Activated naive CD4-positive, alpha-beta T cell treated with anti-CD3 and anti-CD28 coated beads, Interleukin-2, amount 10 ng/mL, durations not matched to agents 7 days and 5 days (primary cell): ENCODE measurements at regions not wholly inside any gene's neighbourhood (a gene's known extent, or its start where the extent isn't known, plus 50 kb on each side); places are given as distances from the start of the nearest gene placed in this dataset.

Source experiments
- CTCF ChIA-PET: fragments of 350-600 bp; sonication (Branson Sonifier 250); formaldehyde crosslinking; loops from one replicate; lab custom pipeline; 2021; ENCODE audit warnings: antibody characterized with exemption; lab: Charles Lee
- DNase-seq: peaks from one replicate; pipeline ENCODE4 v3.0.0-alpha.2; 2020
- H3K27ac Mint-ChIP-seq: one replicate; pipeline ENCODE4 v1.8.0; 2021; ENCODE audit warnings: mild to moderate bottlenecking, moderate library complexity, mixed read lengths
- H3K27me3 Mint-ChIP-seq: one replicate; pipeline ENCODE4 v1.8.0; 2021; ENCODE audit warnings: mild to moderate bottlenecking, mixed read lengths
- H3K36me3 Mint-ChIP-seq: one replicate; pipeline ENCODE4 v1.8.0; 2021; ENCODE audit warnings: mixed read lengths
- H3K4me1 Mint-ChIP-seq: one replicate; pipeline ENCODE4 v1.8.0; 2021; ENCODE audit warnings: mixed read lengths
- H3K4me3 Mint-ChIP-seq: one replicate; pipeline ENCODE4 v1.8.0; 2021; ENCODE audit warnings: mild to moderate bottlenecking, moderate library complexity, mixed read lengths
- H3K9me3 Mint-ChIP-seq: one replicate; pipeline ENCODE4 v1.8.0; 2021; ENCODE audit warnings: mixed read lengths

DNA sequence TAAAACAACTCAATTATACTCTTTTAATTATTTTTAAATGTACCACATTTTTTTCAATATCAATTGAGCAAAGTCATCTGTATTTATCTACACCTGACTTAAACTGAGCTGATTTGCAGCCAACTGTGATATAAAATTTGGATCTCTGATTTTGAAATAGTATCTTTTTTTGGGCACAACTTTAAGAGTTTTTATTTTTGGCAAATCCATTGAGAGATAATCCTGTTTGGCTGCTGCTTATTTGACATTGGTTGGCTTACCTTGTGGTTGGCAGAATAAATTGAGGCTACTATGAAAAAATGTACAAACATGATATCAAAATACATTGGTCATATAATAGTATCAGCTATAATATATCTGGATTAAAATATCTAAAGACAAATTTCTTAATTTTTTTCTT lies 656.0 kb upstream of the NDST4 start:
- Mint-ChIP-seq H3K4me3 (no peak overlapping the region), H3K27me3 (no peaks in the 10 kb centered on the region), H3K36me3 (no peaks in the 10 kb centered on the region), H3K4me1 (no peaks in the 10 kb centered on the region), H3K27ac (no peak overlapping the region), H3K9me3 (peaks cover 3% of the 10 kb centered on the region)
- DNase-seq: no peak
- CTCF ChIA-PET: no interaction called here

- CTCF ChIA-PET: no interaction called here
- Mint-ChIP-seq H3K4me1 (no peaks in the 10 kb centered on the region), H3K27ac (no peak overlapping the region), H3K36me3 (no peaks in the 10 kb centered on the region), H3K27me3 (no peaks in the 10 kb centered on the region), H3K9me3 (peaks cover 9% of the 10 kb centered on the region), H3K4me3 (no peak overlapping the region)
- no peak for DNase-seq
Observed at GRCh38 chr4:115763051-115763450, 649.6 kb upstream of the NDST4 start.

- no peaks in the 10 kb centered on the region for H3K36me3 Mint-ChIP-seq
- no peak for DNase-seq
- H3K4me1 Mint-ChIP-seq: no peaks in the 10 kb centered on the region
- H3K4me3 Mint-ChIP-seq: no peak overlapping the region
- H3K27me3 Mint-ChIP-seq: no peaks in the 10 kb centered on the region
- H3K27ac Mint-ChIP-seq: no peak overlapping the region
- peaks cover 8% of the 10 kb centered on the region for H3K9me3 Mint-ChIP-seq
- CTCF ChIA-PET: no interaction called here
Observed at GRCh38 chr4:115759231-115759630, 645.8 kb upstream of the NDST4 start.

GRCh38 chr4:115749404-115749803 lies 636.0 kb upstream of the NDST4 start:
- Mint-ChIP-seq H3K27ac (no peak overlapping the region), H3K4me3 (no peak overlapping the region), H3K9me3 (peaks cover 3% of the 10 kb centered on the region), H3K36me3 (no peaks in the 10 kb centered on the region), H3K4me1 (no peaks in the 10 kb centered on the region), H3K27me3 (no peaks in the 10 kb centered on the region)
- DNase-seq: no peak
- CTCF ChIA-PET: no interaction called here

DNA sequence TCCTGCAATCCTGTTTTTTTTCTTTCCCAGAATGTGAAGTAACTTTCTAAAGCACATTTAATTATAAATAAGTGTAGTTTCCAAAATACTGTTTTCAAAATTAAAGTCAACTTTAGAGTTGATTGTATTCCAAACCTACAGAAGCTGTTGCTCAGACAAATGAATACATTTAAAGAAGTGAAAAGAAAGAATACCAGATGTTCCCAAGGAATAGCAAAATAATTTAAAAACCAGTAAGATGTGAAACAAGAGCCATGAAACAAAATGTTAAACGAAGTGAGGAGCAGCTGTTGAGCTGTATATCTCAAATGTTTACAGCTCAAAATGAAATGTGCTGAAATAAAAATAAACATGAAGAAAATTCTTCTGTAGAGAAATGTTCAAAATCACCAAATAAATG lies 627.4 kb upstream of the NDST4 start:
- no peaks in the 10 kb centered on the region for H3K27me3 Mint-ChIP-seq
- CTCF ChIA-PET: no interaction called here
- no peak overlapping the region for H3K4me3 Mint-ChIP-seq
- DNase-seq: no peak
- peaks cover 2% of the 10 kb centered on the region for H3K9me3 Mint-ChIP-seq
- no peaks in the 10 kb centered on the region for H3K36me3 Mint-ChIP-seq
- H3K27ac Mint-ChIP-seq: no peak overlapping the region
- H3K4me1 Mint-ChIP-seq: no peaks in the 10 kb centered on the region

- no peak for DNase-seq
- H3K4me3 Mint-ChIP-seq: no peak overlapping the region
- H3K27me3 Mint-ChIP-seq: no peaks in the 10 kb centered on the region
- no peaks in the 10 kb centered on the region for H3K36me3 Mint-ChIP-seq
- H3K4me1 Mint-ChIP-seq: no peaks in the 10 kb centered on the region
- CTCF ChIA-PET: no interaction called here
- no peak overlapping the region for H3K27ac Mint-ChIP-seq
- peaks cover 2% of the 10 kb centered on the region for H3K9me3 Mint-ChIP-seq
Observed at GRCh38 chr4:115729739-115730266, 616.4 kb upstream of the NDST4 start.

- Mint-ChIP-seq H3K27me3 (no peaks in the 10 kb centered on the region), H3K9me3 (no peaks in the 10 kb centered on the region), H3K36me3 (no peaks in the 10 kb centered on the region), H3K27ac (no peak overlapping the region), H3K4me3 (no peak overlapping the region), H3K4me1 (no peaks in the 10 kb centered on the region)
- CTCF ChIA-PET: no interaction called here
- DNase-seq: no peak
Observed at GRCh38 chr4:115723621-115724020, 610.2 kb upstream of the NDST4 start.

- H3K4me3 Mint-ChIP-seq: no peak overlapping the region
- CTCF ChIA-PET: no interaction called here
- no peaks in the 10 kb centered on the region for H3K27me3 Mint-ChIP-seq
- DNase-seq: no peak
- no peaks in the 10 kb centered on the region for H3K9me3 Mint-ChIP-seq
- H3K4me1 Mint-ChIP-seq: no peaks in the 10 kb centered on the region
- H3K27ac Mint-ChIP-seq: no peak overlapping the region
- no peaks in the 10 kb centered on the region for H3K36me3 Mint-ChIP-seq
Observed at GRCh38 chr4:115720611-115721010, 607.2 kb upstream of the NDST4 start.

DNA sequence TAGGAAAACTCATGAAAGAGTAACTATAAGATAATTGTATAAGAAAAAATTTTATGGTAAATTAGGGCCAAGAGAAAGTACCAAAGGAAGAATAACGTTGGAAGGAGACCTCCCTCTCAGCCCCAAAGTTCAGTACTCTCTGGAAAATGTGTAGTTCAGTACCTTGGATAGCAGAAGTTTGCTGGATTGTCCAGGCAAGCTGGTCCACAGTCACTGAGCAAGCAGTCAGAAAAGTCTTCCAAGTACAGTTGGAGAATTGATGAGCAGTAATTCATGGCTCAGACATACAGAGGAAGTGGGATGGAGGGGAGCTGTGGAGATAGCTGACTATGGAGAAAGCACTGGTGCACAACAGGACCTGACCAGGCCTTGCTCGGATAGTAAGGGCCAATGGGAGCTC lies 598.2 kb upstream of the NDST4 start:
- H3K9me3 Mint-ChIP-seq: no peaks in the 10 kb centered on the region
- DNase-seq: no peak
- no peak overlapping the region for H3K4me3 Mint-ChIP-seq
- H3K4me1 Mint-ChIP-seq: no peaks in the 10 kb centered on the region
- CTCF ChIA-PET: interaction anchor here (0.5 kb wide), 1 partner anchor 38 kb away, joined by 3 read pairs; no protein-coding TSS in a partner anchor
- H3K27ac Mint-ChIP-seq: no peak overlapping the region
- H3K36me3 Mint-ChIP-seq: no peaks in the 10 kb centered on the region
- H3K27me3 Mint-ChIP-seq: no peaks in the 10 kb centered on the region

DNA sequence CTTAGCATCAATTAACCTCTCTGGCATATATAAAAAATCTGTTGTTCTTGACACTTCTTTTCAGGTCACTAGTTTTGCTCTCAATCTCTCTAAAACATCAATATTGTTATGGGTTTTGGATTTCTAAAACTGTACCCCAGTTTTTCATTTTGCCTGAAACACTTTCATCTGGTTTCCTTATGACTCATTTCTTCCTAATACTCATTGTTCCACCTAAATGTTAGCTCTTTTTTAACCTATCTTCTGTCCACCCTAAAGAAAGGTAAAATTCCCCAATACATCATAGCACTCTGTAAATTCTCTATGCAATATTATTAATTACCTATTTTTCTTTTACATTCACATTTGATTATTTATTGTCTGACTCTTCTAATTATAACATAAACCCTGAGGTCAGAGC lies 575.5 kb upstream of the NDST4 start:
- CTCF ChIA-PET: no interaction called here
- Mint-ChIP-seq H3K4me1 (no peaks in the 10 kb centered on the region), H3K27me3 (no peaks in the 10 kb centered on the region), H3K36me3 (no peaks in the 10 kb centered on the region), H3K27ac (no peak overlapping the region), H3K4me3 (no peak overlapping the region), H3K9me3 (peaks cover 2% of the 10 kb centered on the region)
- no peak for DNase-seq

GRCh38 chr4:115687052-115687755 lies 573.8 kb upstream of the NDST4 start:
- peaks cover 2% of the 10 kb centered on the region for H3K9me3 Mint-ChIP-seq
- no peak for DNase-seq
- no peak overlapping the region for H3K4me3 Mint-ChIP-seq
- H3K27ac Mint-ChIP-seq: no peak overlapping the region
- no peaks in the 10 kb centered on the region for H3K27me3 Mint-ChIP-seq
- no peaks in the 10 kb centered on the region for H3K4me1 Mint-ChIP-seq
- H3K36me3 Mint-ChIP-seq: no peaks in the 10 kb centered on the region
- CTCF ChIA-PET: no interaction called here

DNA sequence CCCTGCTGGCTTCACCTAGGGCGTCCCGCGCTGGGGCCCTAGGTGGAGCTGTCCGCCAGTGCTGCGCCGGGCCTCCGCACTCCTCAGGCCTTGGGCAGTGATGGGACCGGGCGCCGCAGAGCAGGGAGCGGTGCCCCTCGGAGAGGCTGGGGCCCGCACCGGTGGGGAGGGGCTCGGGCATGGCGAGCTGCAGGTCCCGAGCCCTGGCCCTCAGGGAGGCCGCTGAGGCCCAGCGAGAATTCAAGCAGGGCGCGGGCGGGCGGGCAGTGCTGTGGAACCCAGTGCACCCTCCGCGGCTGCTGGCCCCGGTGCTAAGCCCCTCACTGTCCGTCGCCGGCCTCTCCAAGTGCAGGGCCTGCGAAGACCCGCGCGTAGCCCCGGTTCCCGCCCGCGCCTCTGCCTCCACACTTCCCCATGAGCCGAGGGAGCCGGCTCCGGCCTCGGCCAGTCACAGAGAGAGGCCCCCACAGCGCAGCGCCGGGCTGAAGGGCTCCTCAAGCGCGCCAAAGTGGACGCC lies 565.1 kb upstream of the NDST4 start:
- H3K9me3 Mint-ChIP-seq: peaks cover 5% of the 10 kb centered on the region
- CTCF ChIA-PET: no interaction called here
- H3K4me1 Mint-ChIP-seq: no peaks in the 10 kb centered on the region
- H3K4me3 Mint-ChIP-seq: no peak overlapping the region
- H3K27me3 Mint-ChIP-seq: no peaks in the 10 kb centered on the region
- DNase-seq: no peak
- H3K36me3 Mint-ChIP-seq: no peaks in the 10 kb centered on the region
- H3K27ac Mint-ChIP-seq: no peak overlapping the region

GRCh38 chr4:115675719-115676118 lies 562.3 kb upstream of the NDST4 start:
- H3K27ac Mint-ChIP-seq: no peak overlapping the region

GRCh38 chr4:115674485-115674884 lies 561.1 kb upstream of the NDST4 start:
- Mint-ChIP-seq H3K9me3 (peaks cover 5% of the 10 kb centered on the region), H3K4me3 (no peak overlapping the region), H3K4me1 (no peaks in the 10 kb centered on the region), H3K27me3 (no peaks in the 10 kb centered on the region), H3K36me3 (no peaks in the 10 kb centered on the region), H3K27ac (no peak overlapping the region)
- no peak for DNase-seq
- CTCF ChIA-PET: no interaction called here

More at GRCh38 chr4:115675719-115676118, 562.3 kb upstream of the NDST4 start:
- Mint-ChIP-seq H3K4me3 (no peak overlapping the region), H3K9me3 (peaks cover 5% of the 10 kb centered on the region), H3K27me3 (no peaks in the 10 kb centered on the region), H3K36me3 (no peaks in the 10 kb centered on the region), H3K4me1 (no peaks in the 10 kb centered on the region)
- DNase-seq: no peak
- CTCF ChIA-PET: no interaction called here

DNA sequence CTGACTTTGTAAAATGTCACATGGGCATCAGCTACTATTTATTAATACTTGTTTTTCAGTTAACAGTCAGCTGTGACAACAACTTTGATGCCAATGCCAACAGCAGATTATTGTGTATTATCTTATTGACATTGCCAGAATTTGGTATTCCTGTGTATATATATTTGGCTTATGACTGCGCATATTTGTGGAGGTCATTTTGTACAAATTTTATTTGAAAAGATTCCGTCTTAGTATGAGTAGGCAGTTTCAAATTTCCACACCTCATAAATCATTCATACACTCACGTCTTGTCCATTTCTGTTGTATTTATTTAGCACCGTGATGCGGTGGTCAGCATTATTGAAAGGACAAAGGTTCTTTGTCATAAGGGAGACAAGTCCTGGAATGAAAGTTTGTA lies 558.2 kb upstream of the NDST4 start:
- no peak overlapping the region for H3K4me3 Mint-ChIP-seq
- H3K27me3 Mint-ChIP-seq: no peaks in the 10 kb centered on the region
- H3K4me1 Mint-ChIP-seq: no peaks in the 10 kb centered on the region
- no peaks in the 10 kb centered on the region for H3K9me3 Mint-ChIP-seq
- H3K27ac Mint-ChIP-seq: no peak overlapping the region
- CTCF ChIA-PET: no interaction called here
- H3K36me3 Mint-ChIP-seq: no peaks in the 10 kb centered on the region
- DNase-seq: no peak
